Hippocampal formation (tissue), 2 donors: ENCODE measurements at regions not wholly inside any gene's neighbourhood (a gene's known extent, or its start where the extent isn't known, plus 50 kb on each side); places are given as distances from the start of the nearest gene placed in this dataset.
"Not testable (repeated sequence)": the region's sequence is repeated elsewhere in the genome, so short reads cannot be mapped to it uniquely, and the experiment has no call there.

ENCODE experiments used
- DNase-seq, 2 donors: peaks; one replicate each; lab custom pipeline; 2025; lab: John Stamatoyannopoulos, UW

DNA sequence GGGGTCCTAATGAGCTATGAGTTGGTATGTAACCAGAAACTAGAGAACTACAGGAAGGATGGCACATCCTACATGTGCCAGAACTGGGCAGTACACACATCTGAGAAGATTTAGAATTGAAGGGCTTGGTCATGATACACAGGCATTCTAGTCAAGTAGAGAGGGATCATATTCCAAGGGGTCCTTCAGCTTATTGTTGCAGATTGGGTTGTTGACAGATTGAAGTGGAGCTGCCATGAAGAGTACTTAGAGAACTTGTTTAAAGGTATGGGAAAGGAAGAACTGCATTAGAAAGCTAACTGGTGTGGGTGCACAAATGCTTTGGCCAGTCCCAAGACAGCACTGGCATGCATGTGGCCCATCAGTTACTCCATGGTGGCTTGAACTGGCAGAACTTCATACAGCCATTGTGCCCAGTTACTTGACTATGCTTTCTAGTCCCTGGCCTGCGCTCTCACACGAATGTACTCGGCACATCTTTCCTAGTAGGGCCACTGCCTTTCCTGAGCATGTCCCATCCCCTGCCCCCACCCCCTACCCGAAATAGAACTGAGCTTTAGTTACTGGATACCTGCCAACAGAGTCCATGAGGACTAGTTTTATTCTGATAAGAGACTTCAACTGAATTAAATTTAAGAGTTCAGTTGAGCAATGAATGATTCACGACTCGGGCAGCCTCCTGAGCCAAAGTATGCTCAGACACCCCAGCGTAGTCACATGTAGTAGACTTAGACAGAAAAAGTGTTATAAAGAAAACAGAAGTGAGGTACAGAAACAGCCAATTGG is 64.0 kb downstream of the CCNG2 start:
- DNase-seq, result no peak

GRCh38 chr4:77225022-77225421 is 68.0 kb downstream of the CCNG2 start:
- no peak for DNase-seq

DNA sequence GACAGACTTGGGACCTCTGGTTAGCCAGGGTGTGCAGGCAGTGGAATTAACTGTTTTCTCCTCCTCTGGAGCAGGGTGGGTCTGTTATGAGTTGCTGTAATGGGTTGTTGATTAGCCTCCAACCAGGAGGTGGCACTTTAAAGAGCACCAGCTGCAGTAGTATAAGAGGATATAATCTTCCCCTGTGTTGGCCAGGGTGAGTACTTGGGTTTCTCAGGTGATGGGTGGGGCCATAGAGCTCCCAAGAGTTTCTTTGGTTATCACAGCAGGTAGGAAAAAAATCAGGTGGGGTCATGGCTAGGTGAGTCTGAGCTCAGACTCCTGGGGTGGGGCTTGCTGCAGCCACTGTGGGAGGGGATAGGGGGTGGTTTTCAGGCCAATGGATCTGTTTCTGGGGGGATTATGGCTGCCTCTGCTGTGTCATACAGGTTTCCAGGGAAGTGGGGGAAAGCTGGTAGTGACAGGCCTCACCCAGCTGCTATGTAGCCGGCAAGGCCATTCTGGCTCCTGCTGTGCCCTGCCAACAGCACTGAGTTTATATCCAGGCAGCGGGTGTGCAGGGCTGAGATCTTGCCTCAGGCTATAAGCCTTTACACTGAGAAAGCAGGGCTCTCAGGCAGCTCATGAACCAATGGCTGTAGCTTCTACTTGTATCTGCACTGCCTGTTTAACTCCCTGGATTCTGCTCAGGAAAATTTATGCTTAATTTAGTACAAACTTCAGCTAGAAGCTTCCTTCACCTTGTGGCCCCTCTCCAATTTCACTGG is 70.1 kb downstream of the CCNG2 start:
- no peak for DNase-seq

- DNase-seq, result no peak
Measured at GRCh38 chr4:77229433-77229832, 72.4 kb downstream of the CCNG2 start.

DNA sequence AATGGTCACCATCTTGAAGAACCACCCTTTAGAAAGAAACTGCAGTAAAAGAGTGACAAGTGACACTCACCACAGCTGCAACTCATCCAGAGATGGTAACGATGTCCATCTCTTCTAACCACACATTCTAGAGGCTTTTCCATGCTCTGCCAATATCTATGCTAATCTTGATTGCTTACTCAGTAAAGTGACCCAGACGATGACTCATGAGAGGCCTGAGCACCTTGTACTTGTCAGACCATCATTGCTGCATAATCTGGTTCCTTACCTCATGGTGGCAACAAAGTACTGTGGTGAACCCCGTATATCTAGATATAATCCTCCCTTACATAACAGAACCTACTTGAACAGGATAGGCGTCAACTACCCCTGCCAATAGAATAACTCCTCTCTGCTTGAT is 75.6 kb downstream of the CCNG2 start:
- DNase-seq, result no peak

DNA sequence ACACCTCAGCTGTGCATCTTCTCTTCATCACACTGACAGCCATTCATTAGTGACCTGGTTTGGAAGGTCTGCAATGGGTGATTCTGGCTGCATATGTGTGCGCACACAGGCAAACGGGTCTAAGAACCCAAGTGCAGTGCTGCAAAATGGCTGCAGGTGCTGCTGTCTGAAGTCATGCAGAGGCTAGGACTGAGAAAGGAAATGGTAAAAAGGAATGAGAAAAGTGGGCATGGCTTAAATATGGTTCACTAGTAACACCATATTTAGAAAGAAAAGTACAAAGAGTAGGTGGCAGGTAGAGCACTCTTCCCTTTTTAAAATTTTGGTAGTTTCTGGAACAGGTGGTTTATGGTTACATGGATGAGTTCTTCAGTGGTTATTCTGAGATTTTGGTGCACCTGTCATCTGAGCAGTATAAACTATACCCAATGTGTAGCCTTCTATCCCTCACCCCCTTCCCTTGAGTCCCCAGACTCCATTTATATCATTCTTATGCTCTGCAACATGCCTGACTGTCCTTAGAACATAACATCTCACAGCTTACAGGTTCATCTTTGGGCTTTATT is 78.4 kb downstream of the CCNG2 start:
- no peak for DNase-seq

- peak in 1 of 2 donors; percentile 17 for DNase-seq
Measured at GRCh38 chr4:77236806-77237205, 79.8 kb downstream of the CCNG2 start.

- DNase-seq, result peak; percentile 11 to 25
Measured at GRCh38 chr4:77240469-77241066, 83.6 kb downstream of the CCNG2 start.

DNA sequence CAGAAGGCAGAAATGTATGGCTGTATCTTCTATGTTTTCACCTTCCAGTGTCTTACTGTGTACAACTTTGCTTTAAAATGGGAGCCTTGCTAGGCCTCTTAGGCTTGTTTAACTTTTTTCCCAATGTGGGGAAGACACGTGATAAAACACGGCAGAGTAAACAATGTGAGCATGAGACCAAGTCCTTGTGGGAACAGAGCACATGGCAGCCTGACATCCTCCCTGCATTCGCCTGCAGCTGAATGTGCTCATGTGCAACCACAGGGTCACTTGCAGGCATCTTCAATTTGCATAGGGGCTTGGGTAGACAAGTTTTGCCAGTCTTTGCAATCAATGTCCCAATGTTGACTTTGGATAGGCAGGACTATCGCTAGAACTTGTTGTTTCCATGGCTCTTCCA is 91.8 kb downstream of the CCNG2 start:
- no peak for DNase-seq

GRCh38 chr4:77251751-77252150 is 94.7 kb downstream of the CCNG2 start:
- DNase-seq, result no peak

DNA sequence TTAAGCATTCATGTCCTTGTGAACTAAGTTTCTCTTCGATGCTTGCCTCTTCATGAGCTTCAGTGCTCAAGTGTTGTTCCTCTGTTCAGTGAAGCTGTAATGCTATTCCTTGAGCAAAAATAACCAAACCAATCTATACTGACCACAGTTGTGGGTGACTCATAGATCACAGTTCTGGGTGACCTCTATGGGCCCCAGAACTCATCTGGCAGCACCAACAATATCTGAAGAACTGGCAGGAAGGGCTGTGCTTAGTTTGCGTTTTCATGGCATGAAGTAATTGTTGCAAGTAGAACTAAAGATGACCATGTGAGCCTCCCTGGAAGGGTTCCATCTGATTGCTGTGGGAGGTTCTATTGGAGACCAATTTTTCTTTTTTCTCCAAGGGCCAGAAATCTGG is 106.2 kb downstream of the CCNG2 start:
- DNase-seq, result no peak

DNA sequence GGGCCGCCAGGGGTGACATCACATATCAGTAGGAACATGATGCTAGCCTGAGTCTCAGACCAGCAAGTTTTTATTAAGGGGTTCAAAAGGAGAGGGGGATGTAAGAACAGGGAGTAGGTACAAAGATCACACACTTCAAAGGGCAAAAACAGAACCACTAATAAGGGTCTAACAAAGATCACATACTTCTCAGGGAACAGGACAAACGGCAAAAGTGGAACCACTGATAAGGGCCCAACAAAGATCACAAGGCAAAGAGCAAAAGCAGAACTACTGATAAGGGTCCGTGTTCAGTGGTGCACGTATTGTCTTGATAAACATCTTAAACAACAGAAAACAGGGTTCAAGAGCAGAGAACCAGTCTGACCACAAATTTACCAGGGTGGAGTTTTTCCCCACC is 107.0 kb downstream of the CCNG2 start:
- not testable (repeated sequence) for DNase-seq

DNA sequence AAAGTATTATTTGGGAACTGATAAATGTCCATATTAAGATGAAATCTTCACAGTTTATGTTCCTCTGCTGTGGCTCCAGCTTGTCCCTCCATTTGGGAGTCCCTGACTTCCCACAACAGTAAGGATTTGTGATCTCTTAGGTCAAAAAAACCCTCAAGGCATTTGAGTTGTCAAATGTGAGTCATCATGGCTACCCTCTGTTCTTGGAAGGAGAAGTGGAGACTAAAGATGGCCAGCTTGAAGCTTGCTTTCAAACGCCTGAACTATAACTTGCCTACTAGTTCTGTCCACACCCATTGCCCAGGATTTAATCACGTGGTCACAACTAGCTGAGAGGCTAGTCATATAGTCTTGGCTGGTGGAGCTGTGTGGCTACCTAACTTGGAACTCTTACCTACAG is 107.8 kb downstream of the CCNG2 start:
- DNase-seq, result no peak

DNA sequence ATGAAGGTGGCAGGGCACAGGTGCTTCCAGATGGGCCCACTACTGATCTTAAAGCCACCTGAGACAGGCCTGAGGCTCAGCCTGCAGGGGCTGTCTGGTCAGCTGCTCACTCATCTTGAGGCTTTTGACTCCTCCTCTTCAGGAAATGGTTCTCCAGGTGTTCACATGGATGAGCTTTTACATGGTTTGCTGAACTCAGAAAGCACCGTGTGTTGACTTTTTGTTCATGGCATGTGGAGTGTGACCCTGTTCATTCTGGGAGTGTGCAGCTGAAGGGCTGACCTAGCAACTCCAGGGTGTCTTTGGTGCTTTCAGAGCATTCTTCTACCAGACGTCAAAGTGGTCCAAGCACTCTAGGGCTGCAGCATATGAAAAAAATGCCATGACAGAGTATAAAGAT is 111.1 kb downstream of the CCNG2 start:
- DNase-seq, result no peak

DNA sequence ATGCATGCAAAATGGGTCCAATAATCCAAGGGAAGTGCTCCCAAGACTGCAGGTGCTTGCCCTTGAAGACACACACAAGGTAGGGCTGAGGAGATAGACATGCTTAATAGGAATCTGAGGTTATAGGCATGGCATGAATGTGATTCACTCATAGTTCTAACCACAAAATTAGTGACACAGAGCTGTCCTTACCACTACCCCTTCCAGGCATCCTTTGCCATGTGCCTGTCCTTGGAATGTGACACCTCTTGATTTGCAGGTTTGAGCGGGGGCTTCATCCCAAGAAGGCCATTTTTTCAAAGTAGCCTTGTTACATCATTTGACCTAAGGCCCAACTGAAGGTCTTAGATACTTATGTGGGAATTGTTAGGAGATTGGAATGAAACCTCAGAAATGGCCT is 112.5 kb downstream of the CCNG2 start:
- no peak for DNase-seq

DNA sequence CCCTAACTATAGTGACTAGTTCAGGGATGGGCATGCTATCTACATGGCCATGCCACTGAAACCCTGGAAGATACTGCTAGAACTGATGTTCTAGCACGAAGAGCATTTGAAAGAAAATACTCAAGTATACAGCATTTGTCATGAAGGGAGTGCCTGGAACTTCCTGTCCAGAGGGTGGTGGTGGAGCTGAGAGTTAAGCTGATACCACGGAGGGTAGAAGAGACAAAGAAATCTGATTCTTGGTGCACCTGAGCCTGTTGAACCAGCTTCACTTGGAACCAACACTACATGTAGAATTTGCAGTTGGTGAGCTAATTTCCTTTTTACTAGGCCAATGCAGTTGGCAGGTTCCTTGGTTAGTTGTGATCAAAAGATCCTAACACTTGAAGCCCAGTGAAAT is 116.4 kb downstream of the CCNG2 start:
- no peak for DNase-seq

GRCh38 chr4:77279114-77279513 is 122.1 kb downstream of the CCNG2 start:
- DNase-seq, result not testable (repeated sequence)

- DNase-seq, result no peak
Measured at GRCh38 chr4:77282305-77282704, 125.3 kb downstream of the CCNG2 start.

- no peak for DNase-seq
Measured at GRCh38 chr4:77284036-77284435, 127.0 kb downstream of the CCNG2 start.

DNA sequence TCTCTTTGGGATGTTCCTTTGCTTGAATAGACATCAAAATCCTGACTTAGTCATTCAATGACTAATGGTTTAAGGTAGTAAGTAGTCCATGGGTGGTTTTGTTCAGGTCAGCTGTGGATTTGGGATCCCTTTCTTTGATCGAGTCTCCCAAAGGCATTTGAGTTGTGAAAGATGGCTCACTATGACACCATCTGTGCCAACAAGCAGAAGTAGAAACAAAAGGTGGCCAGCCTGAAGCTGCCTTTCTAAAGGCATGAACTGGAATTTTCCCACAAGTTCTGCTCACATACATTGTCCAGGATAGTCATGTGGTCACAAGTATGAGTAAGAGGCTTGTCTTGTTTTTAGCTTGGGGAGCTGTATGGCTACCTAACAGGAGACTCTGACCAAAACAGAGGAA is 129.9 kb downstream of the CCNG2 start:
- DNase-seq, result no peak

GRCh38 chr4:77293426-77293825 is 136.4 kb downstream of the CCNG2 start:
- DNase-seq, result no peak

DNA sequence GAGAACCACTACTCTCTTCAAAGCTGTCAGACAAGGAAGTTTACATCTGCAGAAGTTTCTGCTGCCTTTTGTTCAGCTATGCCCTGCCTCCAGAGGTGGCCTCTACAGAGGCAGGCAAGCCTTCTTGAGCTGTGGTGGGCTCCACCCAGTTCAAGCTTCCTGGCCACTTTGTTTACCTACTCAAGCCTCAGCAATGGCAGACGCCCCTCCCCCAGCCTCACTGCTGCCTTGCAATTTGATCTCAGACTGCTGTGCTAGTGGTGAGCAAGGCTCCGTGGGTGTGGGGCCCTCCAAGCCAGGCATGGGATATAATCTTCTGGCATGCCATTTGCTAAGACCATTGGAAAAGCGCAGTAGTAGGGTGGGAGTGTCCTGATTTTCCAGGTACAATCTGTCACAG is 144.0 kb downstream of the CCNG2 start:
- DNase-seq, result not testable (repeated sequence)

DNA sequence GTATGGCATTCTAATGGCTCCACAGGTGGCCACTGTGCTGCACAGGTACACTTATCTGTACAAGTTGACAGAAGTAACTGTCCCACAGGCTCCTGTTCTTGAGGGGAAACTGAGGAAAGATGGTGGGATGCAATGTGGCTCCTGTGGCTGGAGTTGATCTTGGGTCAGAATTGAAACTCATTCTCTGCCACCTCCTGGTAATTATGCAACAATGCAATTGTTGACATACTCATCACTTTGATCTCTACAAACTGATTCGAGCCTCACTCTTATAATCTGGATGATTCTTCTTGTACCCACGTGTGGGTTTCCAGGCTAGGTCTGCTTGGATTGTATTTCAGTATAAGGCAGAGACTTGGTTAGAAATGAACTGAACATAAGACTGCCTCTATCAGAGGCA is 148.8 kb downstream of the CCNG2 start:
- no peak for DNase-seq
